WTC11 (cell line): ENCODE measurements at regions not wholly inside any gene's neighbourhood (a gene's known extent, or its start where the extent isn't known, plus 50 kb on each side); places are given as distances from the start of the nearest gene placed in this dataset.

ENCODE experiments used
- ATAC-seq: fragments of 200-7000 bp; cut with Tn5 transposase; 2 replicates; pipeline ENCODE4 v1.10.0; 2021; ENCODE audit warnings: mild to moderate bottlenecking, moderate library complexity
- CTCF ChIA-PET: fragments of 300-600 bp; sonication (Branson Sonifier 250); formaldehyde crosslinking; loops from one replicate; lab custom pipeline; 2021; ENCODE audit warnings: antibody characterized with exemption; lab: Charles Lee
- POLR2A ChIA-PET: fragments of 350-600 bp; sonication (Branson Sonifier 250); formaldehyde crosslinking; loops from one replicate; lab custom pipeline; 2021; ENCODE audit warnings: antibody characterized with exemption; lab: Charles Lee
- DNase-seq: peaks from one replicate; pipeline ENCODE4 v3.0.0; 2021; ENCODE audit warnings: low spot score
- H3K27ac Mint-ChIP-seq: 2 replicates; pipeline ENCODE4 v1.8.0; 2021; ENCODE audit warnings: mixed read lengths
- H3K27me3 Mint-ChIP-seq: 2 replicates; pipeline ENCODE4 v1.8.0; 2021; ENCODE audit warnings: low read depth, mild to moderate bottlenecking, moderate library complexity, mixed read lengths
- H3K36me3 Mint-ChIP-seq: 2 replicates; pipeline ENCODE4 v1.8.0; 2021; ENCODE audit warnings: mixed read lengths
- H3K4me1 Mint-ChIP-seq: 2 replicates; pipeline ENCODE4 v1.8.0; 2022; ENCODE audit warnings: mixed read lengths
- H3K4me3 Mint-ChIP-seq: 2 replicates; pipeline ENCODE4 v1.8.0; 2021; ENCODE audit warnings: mild to moderate bottlenecking, moderate library complexity, mixed read lengths
- H3K9me3 Mint-ChIP-seq: 2 replicates; pipeline ENCODE4 v1.8.0; 2021; ENCODE audit warnings: mixed read lengths
- CBFB ChIP-seq: sonication (generic); formaldehyde crosslinking; IDR thresholded peaks from 2 replicates; pipeline ENCODE4 v1.8.1; 2022; ENCODE audit warnings: mild to moderate bottlenecking, low read depth, missing genetic modification reagents
- CREM ChIP-seq: sonication (generic); formaldehyde crosslinking; IDR thresholded peaks from 2 replicates; pipeline ENCODE4 v1.8.1; 2022; ENCODE audit warnings: mild to moderate bottlenecking, missing genetic modification reagents, moderate library complexity
- E2F1 ChIP-seq: sonication (generic); formaldehyde crosslinking; IDR thresholded peaks from 2 replicates; pipeline ENCODE4 v1.8.0; 2022; ENCODE audit warnings: mild to moderate bottlenecking, missing genetic modification reagents
- E2F4 ChIP-seq: sonication (generic); formaldehyde crosslinking; IDR thresholded peaks from 2 replicates; pipeline ENCODE4 v1.8.1; 2022; ENCODE audit warnings: low read depth, mild to moderate bottlenecking, moderate library complexity, missing genetic modification reagents, borderline replicate concordance
- E2F5 ChIP-seq: sonication (generic); formaldehyde crosslinking; IDR thresholded peaks from 2 replicates; pipeline ENCODE4 v1.8.1; 2022; ENCODE audit warnings: mild to moderate bottlenecking, moderate library complexity, missing genetic modification reagents
- ETV6 ChIP-seq: sonication (generic); formaldehyde crosslinking; IDR thresholded peaks from 2 replicates; pipeline ENCODE4 v1.8.1; 2022; ENCODE audit warnings: mild to moderate bottlenecking, missing genetic modification reagents
- FOXJ3 ChIP-seq: sonication (generic); formaldehyde crosslinking; IDR thresholded peaks from 2 replicates; pipeline ENCODE4 v1.9.0; 2021; ENCODE audit warnings: missing genetic modification reagents, mild to moderate bottlenecking, borderline replicate concordance
- GRHL2 ChIP-seq: fragments of 250-450 bp; sonication (Bioruptor Pico); IDR thresholded peaks from 2 replicates; pipeline ENCODE4 v1.8.0; 2022; ENCODE audit warnings: mild to moderate bottlenecking, moderate library complexity; ENCODE audit not compliant: insufficient replicate concordance, severe bottlenecking
- HMGXB4 ChIP-seq: sonication (generic); formaldehyde crosslinking; IDR thresholded peaks from 2 replicates; pipeline ENCODE4 v1.8.1; 2023; ENCODE audit warnings: mild to moderate bottlenecking, moderate library complexity, missing genetic modification reagents
- KAT7 ChIP-seq: sonication (generic); formaldehyde crosslinking; IDR thresholded peaks from 2 replicates; pipeline ENCODE4 v1.8.1; 2023; ENCODE audit warnings: missing genetic modification reagents, mild to moderate bottlenecking, borderline replicate concordance
- NFATC4 ChIP-seq: fragments of 250-450 bp; sonication (Bioruptor Pico); IDR thresholded peaks from 2 replicates; pipeline ENCODE4 v1.9.0; 2021; ENCODE audit warnings: mild to moderate bottlenecking
- NFE2L1 ChIP-seq: sonication (generic); formaldehyde crosslinking; IDR thresholded peaks from 2 replicates; pipeline ENCODE4 v1.8.1; 2023; ENCODE audit warnings: missing genetic modification reagents
- NR3C1 ChIP-seq: sonication (generic); formaldehyde crosslinking; conservative IDR thresholded peaks from 2 replicates; pipeline ENCODE4 v1.8.1; 2023; ENCODE audit warnings: low read depth, mild to moderate bottlenecking, missing genetic modification reagents
- PRRX2 ChIP-seq: fragments of 250-450 bp; sonication (Bioruptor Pico); IDR thresholded peaks from 2 replicates; pipeline ENCODE4 v1.8.0; 2021; ENCODE audit warnings: mild to moderate bottlenecking
- SMAD3 ChIP-seq: sonication (generic); formaldehyde crosslinking; IDR thresholded peaks from 2 replicates; pipeline ENCODE4 v1.8.0; 2022; ENCODE audit warnings: missing genetic modification reagents, mild to moderate bottlenecking, borderline replicate concordance
- SOX15 ChIP-seq: fragments of 250-450 bp; sonication (Bioruptor Pico); IDR thresholded peaks from 2 replicates; pipeline ENCODE4 v1.9.0; 2021; ENCODE audit warnings: mild to moderate bottlenecking
- TP53 ChIP-seq: sonication (generic); formaldehyde crosslinking; IDR thresholded peaks from 2 replicates; pipeline ENCODE4 v1.8.1; 2023; ENCODE audit warnings: mild to moderate bottlenecking, missing genetic modification reagents
- USF1 ChIP-seq: sonication (generic); formaldehyde crosslinking; IDR thresholded peaks from 2 replicates; pipeline ENCODE4 v1.8.0; 2022; ENCODE audit warnings: mild to moderate bottlenecking, missing genetic modification reagents
- ZBTB21 ChIP-seq: sonication (generic); formaldehyde crosslinking; IDR thresholded peaks from 2 replicates; pipeline ENCODE4 v1.8.1; 2023; ENCODE audit warnings: mild to moderate bottlenecking, missing genetic modification reagents, borderline replicate concordance
- ZBTB43 ChIP-seq: sonication (generic); formaldehyde crosslinking; IDR thresholded peaks from 2 replicates; pipeline ENCODE4 v1.8.1; 2023; ENCODE audit warnings: mild to moderate bottlenecking, missing genetic modification reagents
- ZMAT4 ChIP-seq: fragments of 250-450 bp; sonication (Bioruptor Pico); IDR thresholded peaks from 2 replicates; pipeline ENCODE4 v1.9.0; 2021; ENCODE audit warnings: mild to moderate bottlenecking
- ZNF121 ChIP-seq: sonication (generic); formaldehyde crosslinking; IDR thresholded peaks from 2 replicates; pipeline ENCODE4 v1.8.0; 2023; ENCODE audit warnings: missing genetic modification reagents
- ZNF232 ChIP-seq: sonication (generic); formaldehyde crosslinking; IDR thresholded peaks from 2 replicates; pipeline ENCODE4 v1.8.0; 2022; ENCODE audit warnings: mild to moderate bottlenecking, missing genetic modification reagents
- ZNF263 ChIP-seq: sonication (generic); formaldehyde crosslinking; IDR thresholded peaks from 2 replicates; pipeline ENCODE4 v1.8.1; 2022; ENCODE audit warnings: low read depth, mild to moderate bottlenecking, moderate library complexity, missing genetic modification reagents
- ZNF317 ChIP-seq: sonication (generic); formaldehyde crosslinking; IDR thresholded peaks from 2 replicates; pipeline ENCODE4 v1.8.1; 2023; ENCODE audit warnings: low read depth, mild to moderate bottlenecking, moderate library complexity, missing genetic modification reagents, borderline replicate concordance
- ZNF423 ChIP-seq: fragments of 250-450 bp; sonication (Bioruptor Pico); IDR thresholded peaks from 2 replicates; pipeline ENCODE4 v2.1.2; 2022; ENCODE audit warnings: mild to moderate bottlenecking, moderate library complexity
- ZNF671 ChIP-seq: fragments of 250-450 bp; sonication (Bioruptor Pico); IDR thresholded peaks from 2 replicates; pipeline ENCODE4 v1.8.0; 2021; ENCODE audit warnings: mild to moderate bottlenecking

- TF ChIP-seq GRHL2 (CRISPR knock-in tag) (no peak), NFE2L1 (CRISPR knock-in tag) (no peak), CBFB (CRISPR knock-in tag) (no peak), PRRX2 (no peak)
- TF ChIP-seq, all 79 proteins: peak for 0
Observed at GRCh38 chr13:27853861-27854260, 61.6 kb downstream of the GSX1 start (continued).

- CTCF ChIA-PET, result interaction anchor here (0.6 to 1.2 kb wide), 3 partner anchors 28 to 340 kb away, joined by 3 to 4 read pairs (median 3); no protein-coding TSS in a partner anchor
- H3K27me3 Mint-ChIP-seq, result peaks cover 8% of the 10 kb centered on the region
- TF ChIP-seq ZBTB43 (no peak), E2F1 (CRISPR knock-in tag) (no peak), E2F4 (no peak), E2F5 (CRISPR knock-in tag) (no peak), ZMAT4 (CRISPR knock-in tag) (no peak), ZNF317 (CRISPR knock-in tag) (no peak), USF1 (no peak), FOXJ3 (no peak), ZNF232 (CRISPR knock-in tag) (no peak), NFATC4 (no peak), SMAD3 (CRISPR knock-in tag) (no peak), TP53 (no peak), ZNF423 (CRISPR knock-in tag) (no peak), NR3C1 (no peak)
- TF ChIP-seq, all 79 proteins: peak for 0
- ATAC-seq (no peak), DNase-seq (no peak)
- no peaks in the 10 kb centered on the region for H3K9me3 Mint-ChIP-seq
- H3K4me1 Mint-ChIP-seq, result peaks cover 19% of the 10 kb centered on the region
- POLR2A ChIA-PET, result no interaction called here
- H3K27ac Mint-ChIP-seq, result no peak overlapping the region
- no peak overlapping the region for H3K4me3 Mint-ChIP-seq
- H3K36me3 Mint-ChIP-seq, result no peaks in the 10 kb centered on the region
Observed at GRCh38 chr13:27854606-27855005, 62.3 kb downstream of the GSX1 start.

- ATAC-seq (no peak), DNase-seq (no peak)
- Mint-ChIP-seq H3K27me3 (peaks cover 4% of the 10 kb centered on the region), H3K4me3 (no peak overlapping the region), H3K27ac (no peak overlapping the region), H3K36me3 (no peaks in the 10 kb centered on the region), H3K9me3 (no peaks in the 10 kb centered on the region), H3K4me1 (peaks cover 19% of the 10 kb centered on the region)
- POLR2A ChIA-PET, result interaction anchor here (0.6 kb wide), 1 partner anchor 279 kb away, joined by 3 read pairs; no protein-coding TSS in a partner anchor
- CTCF ChIA-PET, result interaction anchor here (0.6 to 4.1 kb wide), 2 partner anchors 29 to 339 kb away, joined by 3 to 19 read pairs; no protein-coding TSS in a partner anchor
- TF ChIP-seq E2F4, result no peak
- no peak for TF ChIP-seq ZNF121 (CRISPR knock-in tag)
- no peak for TF ChIP-seq ETV6 (CRISPR knock-in tag)
- TF ChIP-seq USF1, result no peak
- no peak for TF ChIP-seq ZNF263 (CRISPR knock-in tag)
- TF ChIP-seq SMAD3 (CRISPR knock-in tag), result no peak
- no peak for TF ChIP-seq ZBTB21 (CRISPR knock-in tag)
- TF ChIP-seq KAT7 (CRISPR knock-in tag), result no peak
- TF ChIP-seq CREM (CRISPR knock-in tag), result no peak
- TF ChIP-seq ZNF671 (CRISPR knock-in tag), result no peak
- TF ChIP-seq HMGXB4 (CRISPR knock-in tag), result no peak
- TF ChIP-seq SOX15 (CRISPR knock-in tag), result no peak
Observed at GRCh38 chr13:27855381-27855780, 63.1 kb downstream of the GSX1 start.
